Uterus (tissue), 3 donors: ENCODE measurements at regions not wholly inside any gene's neighbourhood (a gene's known extent, or its start where the extent isn't known, plus 50 kb on each side); places are given as distances from the start of the nearest gene placed in this dataset.

ENCODE experiments used
- DNase-seq, 2 donors: peaks; one replicate each; pipeline ENCODE4 v3.0.0-alpha.2; 2019 to 2020
- H3K27ac ChIP-seq, 2 donors: fragments of 200-600 bp; sonication (generic); 1 replicate in 1 of 2; 2 replicates in 1 of 2; pipeline ENCODE4 v1.5.1; 2016 to 2018
- H3K27me3 ChIP-seq, 2 donors: fragments of 200-600 bp; sonication (generic); one replicate each; pipeline ENCODE4 v1.5.1; 2018 to 2019; ENCODE audit warnings: control low read depth in 1 of 2
- H3K36me3 ChIP-seq, 2 donors: fragments of 200-600 bp; sonication (generic); one replicate each; pipeline ENCODE4 v1.5.1; 2019; ENCODE audit warnings: control low read depth in 1 of 2
- H3K4me1 ChIP-seq, 2 donors: fragments of 200-600 bp; sonication (generic); one replicate each; pipeline ENCODE4 v1.5.1; 2018 to 2019; ENCODE audit warnings: control low read depth in 1 of 2
- H3K4me3 ChIP-seq, 2 donors: fragments of 200-600 bp; sonication (generic); 1 replicate in 1 of 2; 2 replicates in 1 of 2; pipeline ENCODE4 v1.5.1; 2018 to 2019; ENCODE audit warnings: mild to moderate bottlenecking in 1 of 2
- H3K9me3 ChIP-seq, 2 donors: fragments of 200-600 bp; sonication (generic); one replicate each; pipeline ENCODE4 v1.5.1; 2019; ENCODE audit warnings: control low read depth in 1 of 2
- POLR2A ChIP-seq, 2 donors: fragments of 450-650 bp; IDR thresholded peaks; one replicate each; pipeline ENCODE4 v1.6.1; 2016; ENCODE audit warnings: antibody characterized with exemption in 2 of 2, mild to moderate bottlenecking in 1 of 2, moderate library complexity in 1 of 2
- intact Hi-C: fragments of 100-400 bp; cut with DNase I; formaldehyde crosslinking; loops from one replicate; pipeline ENCODE4 v1.15.1; 2023; ENCODE audit warnings: low total_unique reads
- TF ChIP-seq, protein P1 (sequence below), 4 experiments: fragments of 200-600 bp in 2 of 4; fragments of 450-650 bp in 2 of 4; sonication (generic) in 2 of 4; IDR thresholded peaks; one replicate each; pipeline ENCODE4 v1.5.1; 2016 to 2019; ENCODE audit warnings: antibody characterized with exemption in 4 of 4, mild to moderate bottlenecking in 2 of 4, moderate library complexity in 1 of 4
- donor health status: DM: yes; HTN: yes; CAD: no.

DNA sequence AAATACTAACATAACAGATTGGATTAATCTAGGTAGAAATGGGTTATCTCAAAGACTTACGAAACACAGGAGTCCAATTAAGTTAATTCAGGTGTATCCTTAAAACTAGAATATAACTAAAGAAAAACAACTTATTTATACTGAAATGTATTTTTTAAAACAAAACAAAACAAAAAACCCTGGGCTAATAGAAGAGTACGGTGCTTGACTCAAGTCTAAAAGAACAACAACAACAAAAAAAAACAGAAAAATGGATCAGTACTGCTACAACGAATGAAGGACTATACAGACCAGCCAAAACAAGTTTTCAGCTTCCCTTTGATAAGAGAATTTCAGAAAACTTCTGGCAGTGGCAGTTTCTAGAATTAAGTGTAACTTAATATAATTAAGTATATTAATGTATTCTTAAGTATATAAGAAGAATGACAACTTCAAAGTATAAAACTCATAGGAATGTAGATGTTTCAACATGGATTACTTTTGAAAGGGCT is 120.1 kb upstream of the EGLN3 start:
- H3K4me1 ChIP-seq = no peaks in the 10 kb centered on the region
- TF ChIP-seq, protein P1, sequence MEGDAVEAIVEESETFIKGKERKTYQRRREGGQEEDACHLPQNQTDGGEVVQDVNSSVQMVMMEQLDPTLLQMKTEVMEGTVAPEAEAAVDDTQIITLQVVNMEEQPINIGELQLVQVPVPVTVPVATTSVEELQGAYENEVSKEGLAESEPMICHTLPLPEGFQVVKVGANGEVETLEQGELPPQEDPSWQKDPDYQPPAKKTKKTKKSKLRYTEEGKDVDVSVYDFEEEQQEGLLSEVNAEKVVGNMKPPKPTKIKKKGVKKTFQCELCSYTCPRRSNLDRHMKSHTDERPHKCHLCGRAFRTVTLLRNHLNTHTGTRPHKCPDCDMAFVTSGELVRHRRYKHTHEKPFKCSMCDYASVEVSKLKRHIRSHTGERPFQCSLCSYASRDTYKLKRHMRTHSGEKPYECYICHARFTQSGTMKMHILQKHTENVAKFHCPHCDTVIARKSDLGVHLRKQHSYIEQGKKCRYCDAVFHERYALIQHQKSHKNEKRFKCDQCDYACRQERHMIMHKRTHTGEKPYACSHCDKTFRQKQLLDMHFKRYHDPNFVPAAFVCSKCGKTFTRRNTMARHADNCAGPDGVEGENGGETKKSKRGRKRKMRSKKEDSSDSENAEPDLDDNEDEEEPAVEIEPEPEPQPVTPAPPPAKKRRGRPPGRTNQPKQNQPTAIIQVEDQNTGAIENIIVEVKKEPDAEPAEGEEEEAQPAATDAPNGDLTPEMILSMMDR (IDR thresholded peaks at IDR 0.05) = no peak
- TF ChIP-seq POLR2A (IDR thresholded peaks at IDR 0.05) = no peak
- H3K9me3 ChIP-seq = peaks cover 0 to 3% of the 10 kb centered on the region in 2 donors
- H3K36me3 ChIP-seq = no peaks in the 10 kb centered on the region
- no peak overlapping the region for H3K27ac ChIP-seq
- H3K4me3 ChIP-seq = no peak overlapping the region
- intact Hi-C loops = no loop called here
- no peak for DNase-seq
- H3K27me3 ChIP-seq = no peaks in the 10 kb centered on the region

DNA sequence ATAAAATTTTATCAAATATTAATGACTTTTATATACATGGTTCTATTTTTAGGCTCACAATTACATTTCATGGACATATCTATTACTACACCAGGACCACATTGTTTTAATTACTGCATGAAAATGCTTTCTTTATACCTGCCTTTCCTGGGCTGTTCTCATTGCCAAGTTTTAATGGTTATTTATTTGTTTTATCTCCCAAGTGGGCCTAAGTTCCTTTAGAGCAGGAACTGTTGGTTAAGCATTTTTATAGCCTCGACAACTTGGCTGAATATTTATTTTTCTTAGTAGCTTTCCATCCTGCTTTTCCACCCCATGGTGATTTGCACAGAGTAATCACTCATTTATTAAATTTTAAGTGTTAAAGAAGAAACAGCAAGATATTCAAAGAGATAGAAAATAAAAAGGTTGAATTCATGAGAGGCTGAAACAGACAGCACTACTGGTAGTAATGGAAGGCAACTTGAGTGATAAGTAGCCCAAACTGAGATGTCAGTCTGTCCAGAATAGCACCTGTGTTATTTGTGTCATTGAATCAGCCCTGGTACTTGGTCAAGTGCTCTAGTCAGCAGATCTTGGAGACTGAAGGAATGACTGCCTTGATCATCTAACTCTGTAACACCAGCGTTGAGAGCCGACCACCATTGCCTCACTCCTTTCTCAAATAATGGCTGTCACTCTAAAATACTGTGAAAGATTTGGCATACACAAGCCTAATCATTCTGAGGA is 119.1 kb upstream of the EGLN3 start:
- Histone ChIP-seq H3K27me3 (no peaks in the 10 kb centered on the region), H3K36me3 (no peaks in the 10 kb centered on the region), H3K4me1 (no peaks in the 10 kb centered on the region), H3K4me3 (no peak overlapping the region), H3K9me3 (peaks cover 0 to 3% of the 10 kb centered on the region in 2 donors), H3K27ac (no peak overlapping the region)
- TF ChIP-seq, protein P1 (IDR thresholded peaks at IDR 0.05) = no peak
- no peak for TF ChIP-seq POLR2A (IDR thresholded peaks at IDR 0.05)
- DNase-seq = no peak
- intact Hi-C loops = no loop called here

DNA sequence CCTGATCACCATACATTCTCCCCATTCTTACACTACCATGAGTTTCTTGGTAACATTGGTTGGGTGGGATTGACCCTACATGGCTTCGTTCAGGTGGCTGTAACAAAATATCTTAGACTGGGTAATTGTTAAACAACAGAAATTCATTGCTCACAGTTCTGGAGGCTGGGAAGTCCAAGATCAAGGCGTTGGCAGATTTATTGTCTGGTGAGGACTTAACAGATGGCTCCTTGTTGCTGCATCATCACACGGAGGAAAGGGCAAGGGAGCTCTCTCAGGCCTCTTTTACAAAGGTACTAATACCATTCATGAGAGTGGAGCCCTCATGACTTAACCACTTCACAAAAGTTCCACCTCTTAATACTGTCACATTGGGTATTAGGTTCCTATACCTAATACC is 116.7 kb upstream of the EGLN3 start:
- intact Hi-C loops = no loop called here
- no peak for DNase-seq
- H3K27ac ChIP-seq = no peak overlapping the region

DNA sequence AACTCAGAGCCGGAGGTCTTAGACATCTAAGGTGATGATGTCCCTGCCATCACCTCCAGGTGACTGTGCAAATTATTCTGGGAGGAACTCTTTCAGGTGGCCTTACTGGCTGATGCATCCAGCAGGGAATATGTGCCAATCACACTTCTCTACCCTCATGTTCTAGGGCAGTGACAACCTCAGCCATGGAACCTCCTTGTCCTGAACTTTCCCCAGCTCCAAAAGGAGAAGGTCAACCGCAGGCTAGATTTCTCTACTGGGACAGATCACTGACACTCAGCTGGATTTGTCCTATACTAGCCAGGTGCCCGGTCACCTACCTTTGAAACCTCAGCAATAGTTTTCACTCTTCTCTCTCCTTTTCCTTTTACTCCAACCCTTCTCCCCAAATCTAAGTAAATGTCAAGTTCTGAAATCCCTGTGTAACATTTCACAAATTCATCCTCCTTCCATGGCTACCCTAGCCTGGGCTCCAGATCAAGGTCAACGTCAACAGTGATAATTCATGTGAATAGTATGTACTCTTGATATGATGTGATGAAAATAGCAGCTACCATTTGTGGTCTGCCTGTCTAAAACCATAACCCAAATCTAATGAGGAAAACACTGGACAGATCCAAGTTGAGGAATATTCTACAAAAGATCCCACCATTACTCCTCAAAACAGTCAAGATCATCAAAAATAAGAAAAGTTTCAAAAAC is 115.0 kb upstream of the EGLN3 start:
- Histone ChIP-seq H3K9me3 (no peaks in the 10 kb centered on the region), H3K4me1 (no peaks in the 10 kb centered on the region), H3K27me3 (no peaks in the 10 kb centered on the region), H3K27ac (no peak overlapping the region), H3K4me3 (no peak overlapping the region), H3K36me3 (no peaks in the 10 kb centered on the region)
- TF ChIP-seq, protein P1 (IDR thresholded peaks at IDR 0.05) = no peak
- no peak for TF ChIP-seq POLR2A (IDR thresholded peaks at IDR 0.05)
- no peak for DNase-seq
- intact Hi-C loops = no loop called here

More for the DNA sequence above, 116.7 kb upstream of the EGLN3 start:
- H3K36me3 ChIP-seq = no peaks in the 10 kb centered on the region
- TF ChIP-seq, protein P1 (IDR thresholded peaks at IDR 0.05) = no peak
- TF ChIP-seq POLR2A (IDR thresholded peaks at IDR 0.05) = no peak
- peaks cover 0 to 3% of the 10 kb centered on the region in 2 donors for H3K9me3 ChIP-seq
- no peaks in the 10 kb centered on the region for H3K4me1 ChIP-seq
- H3K4me3 ChIP-seq = no peak overlapping the region
- H3K27me3 ChIP-seq = no peaks in the 10 kb centered on the region

DNA sequence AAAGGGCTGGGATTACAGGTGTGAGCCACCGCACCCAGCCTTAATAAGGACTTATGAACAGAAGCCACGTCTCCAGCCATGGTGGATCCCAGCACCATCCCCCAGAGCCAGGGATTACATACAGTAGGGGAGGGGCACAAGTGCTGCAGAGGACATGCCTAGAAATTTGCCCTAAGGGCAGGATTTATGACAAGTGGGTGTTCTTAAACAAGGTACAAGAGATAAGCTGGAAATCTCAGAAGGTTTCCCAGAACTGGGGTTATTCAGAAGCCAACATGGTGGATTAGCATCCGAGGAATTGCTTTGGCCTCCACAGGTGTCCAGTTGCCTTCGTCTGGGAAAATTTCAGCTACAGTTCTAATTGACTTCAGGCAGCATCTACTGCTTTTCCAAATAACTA is 114.4 kb upstream of the EGLN3 start:
- Histone ChIP-seq H3K36me3 (no peaks in the 10 kb centered on the region), H3K4me1 (no peaks in the 10 kb centered on the region), H3K9me3 (no peaks in the 10 kb centered on the region), H3K4me3 (no peak overlapping the region), H3K27me3 (no peaks in the 10 kb centered on the region), H3K27ac (no peak overlapping the region)
- intact Hi-C loops = no loop called here
- TF ChIP-seq, protein P1 (IDR thresholded peaks at IDR 0.05) = no peak
- TF ChIP-seq POLR2A (IDR thresholded peaks at IDR 0.05) = no peak
- DNase-seq = no peak
